ENCODE measurements at regions not wholly inside any gene's neighbourhood (a gene's known extent, or its start where the extent isn't known, plus 50 kb on each side); places are given as distances from the start of the nearest gene placed in this dataset.
A peak's percentile ranks its signal among the peaks of the same experiment; 100 is the strongest.
"Not testable (repeated sequence)": the region's sequence is repeated elsewhere in the genome, so short reads cannot be mapped to it uniquely, and the experiment has no call there.

GRCh38 chr4:71081192-71081591, 87.7 kb downstream of the DCK start:
- DNase-seq, result no peak
- Histone ChIP-seq H3K4me1 (ENCODE audit: control insufficient read depth, insufficient read depth, low read length) (no peaks in the 10 kb centered on the region), H3K4me3 (ENCODE audit: low read length) (no peak overlapping the region), H3K27me3 (ENCODE audit: control insufficient read depth, insufficient read depth, low read length) (no peaks in the 10 kb centered on the region), H3K9me3 (ENCODE audit: control insufficient read depth, low read depth, low read length) (no peaks in the 10 kb centered on the region), H3K27ac (ENCODE audit: low read length) (no peak overlapping the region), H3K36me3 (ENCODE audit: control insufficient read depth, insufficient read depth, low read length) (no peaks in the 10 kb centered on the region)
- no CpG with 5 or more reads among the region's 1 CpG for WGBS (ENCODE audit: insufficient coverage, low lambda C conversion rate)

DNA sequence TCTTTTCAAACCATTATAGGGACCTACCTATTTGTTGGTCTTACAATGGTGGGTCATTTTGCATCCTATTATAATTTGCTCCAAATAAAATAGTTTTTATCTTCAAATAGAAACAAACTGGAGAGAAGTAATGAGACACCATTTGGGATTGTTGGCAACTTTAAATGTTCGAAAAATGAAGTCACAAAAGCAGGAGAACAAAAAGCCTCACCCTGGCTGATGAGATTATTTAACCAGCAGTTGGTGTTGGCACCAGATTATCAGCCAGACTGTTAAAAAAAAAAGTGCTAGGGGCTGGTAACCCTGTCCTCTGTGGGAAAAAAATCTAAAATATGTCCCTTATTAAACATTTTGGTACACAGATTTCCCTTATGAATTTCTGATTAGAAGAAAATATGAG, 100.3 kb downstream of the DCK start:
- no peak overlapping the region for H3K27ac ChIP-seq (ENCODE audit: low read length)
- H3K27me3 ChIP-seq (ENCODE audit: control insufficient read depth, insufficient read depth, low read length), result no peaks in the 10 kb centered on the region
- no peaks in the 10 kb centered on the region for H3K9me3 ChIP-seq (ENCODE audit: control insufficient read depth, low read depth, low read length)
- H3K4me1 ChIP-seq (ENCODE audit: control insufficient read depth, insufficient read depth, low read length), result peaks cover 4% of the 10 kb centered on the region
- WGBS (ENCODE audit: insufficient coverage, low lambda C conversion rate), result no CpG with 5 or more reads among the region's 1 CpG
- no peak for DNase-seq
- no peaks in the 10 kb centered on the region for H3K36me3 ChIP-seq (ENCODE audit: control insufficient read depth, insufficient read depth, low read length)
- H3K4me3 ChIP-seq (ENCODE audit: low read length), result no peak overlapping the region

GRCh38 chr4:71094201-71094600, 100.8 kb downstream of the DCK start:
- Histone ChIP-seq H3K4me3 (ENCODE audit: low read length) (no peak overlapping the region), H3K27ac (ENCODE audit: low read length) (no peak overlapping the region), H3K27me3 (ENCODE audit: control insufficient read depth, insufficient read depth, low read length) (no peaks in the 10 kb centered on the region), H3K36me3 (ENCODE audit: control insufficient read depth, insufficient read depth, low read length) (no peaks in the 10 kb centered on the region), H3K4me1 (ENCODE audit: control insufficient read depth, insufficient read depth, low read length) (peaks cover 4% of the 10 kb centered on the region), H3K9me3 (ENCODE audit: control insufficient read depth, low read depth, low read length) (no peaks in the 10 kb centered on the region)
- DNase-seq, result no peak

- Histone ChIP-seq H3K9me3 (ENCODE audit: control insufficient read depth, low read depth, low read length) (no peaks in the 10 kb centered on the region), H3K36me3 (ENCODE audit: control insufficient read depth, insufficient read depth, low read length) (no peaks in the 10 kb centered on the region), H3K4me3 (ENCODE audit: low read length) (no peak overlapping the region), H3K27ac (ENCODE audit: low read length) (no peak overlapping the region), H3K27me3 (ENCODE audit: control insufficient read depth, insufficient read depth, low read length) (no peaks in the 10 kb centered on the region), H3K4me1 (ENCODE audit: control insufficient read depth, insufficient read depth, low read length) (peaks cover 4% of the 10 kb centered on the region)
- no CpG with 5 or more reads among the region's 2 CpGs for WGBS (ENCODE audit: insufficient coverage, low lambda C conversion rate)
- DNase-seq, result peak in 1 of 2 donors; percentile 8
These were observed 101.7 kb downstream of the DCK start for GRCh38 chr4:71095141-71095540.

GRCh38 chr4:71095545-71095944, 102.1 kb downstream of the DCK start:
- H3K4me3 ChIP-seq (ENCODE audit: low read length), result no peak overlapping the region
- H3K27me3 ChIP-seq (ENCODE audit: control insufficient read depth, insufficient read depth, low read length), result no peaks in the 10 kb centered on the region
- WGBS (ENCODE audit: insufficient coverage, low lambda C conversion rate), result no CpG with 5 or more reads among the region's 1 CpG
- H3K36me3 ChIP-seq (ENCODE audit: control insufficient read depth, insufficient read depth, low read length), result no peaks in the 10 kb centered on the region
- H3K27ac ChIP-seq (ENCODE audit: low read length), result no peak overlapping the region
- H3K9me3 ChIP-seq (ENCODE audit: control insufficient read depth, low read depth, low read length), result no peaks in the 10 kb centered on the region
- DNase-seq, result peak; percentile 7 to 61
- peaks cover 4% of the 10 kb centered on the region for H3K4me1 ChIP-seq (ENCODE audit: control insufficient read depth, insufficient read depth, low read length)

GRCh38 chr4:71107726-71108125, 114.3 kb downstream of the DCK start:
- no peak overlapping the region for H3K4me3 ChIP-seq (ENCODE audit: low read length)
- WGBS (ENCODE audit: insufficient coverage, low lambda C conversion rate), result 82% methylated on average over 1 of the region's 2 CpGs
- no peaks in the 10 kb centered on the region for H3K9me3 ChIP-seq (ENCODE audit: control insufficient read depth, low read depth, low read length)

DNA sequence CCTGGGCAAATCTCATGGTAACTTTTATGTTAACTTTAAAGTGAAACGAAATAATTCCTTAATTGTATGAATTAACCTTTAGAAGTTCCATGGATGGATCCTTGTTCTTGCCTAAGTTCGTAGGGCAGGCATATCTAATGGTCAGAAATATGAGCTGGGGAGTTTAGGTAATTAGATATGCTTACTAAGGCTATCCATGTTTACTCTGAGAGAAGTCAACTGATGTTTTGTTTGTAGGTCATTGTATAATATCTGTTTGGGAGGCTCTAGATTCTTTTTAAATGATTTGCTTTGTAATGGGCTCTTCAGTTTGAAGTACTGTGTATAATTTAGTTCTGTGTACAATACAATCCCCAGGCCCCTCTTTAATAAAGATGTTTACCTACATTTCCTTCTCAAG, 117.0 kb downstream of the DCK start:
- no peak for DNase-seq
- no CpG with 5 or more reads among the region's 2 CpGs for WGBS (ENCODE audit: insufficient coverage, low lambda C conversion rate)
- no peak overlapping the region for H3K27ac ChIP-seq (ENCODE audit: low read length)
- no peaks in the 10 kb centered on the region for H3K4me1 ChIP-seq (ENCODE audit: control insufficient read depth, insufficient read depth, low read length)
- no peak overlapping the region for H3K4me3 ChIP-seq (ENCODE audit: low read length)
- H3K36me3 ChIP-seq (ENCODE audit: control insufficient read depth, insufficient read depth, low read length), result no peaks in the 10 kb centered on the region
- H3K9me3 ChIP-seq (ENCODE audit: control insufficient read depth, low read depth, low read length), result no peaks in the 10 kb centered on the region
- H3K27me3 ChIP-seq (ENCODE audit: control insufficient read depth, insufficient read depth, low read length), result no peaks in the 10 kb centered on the region

More at GRCh38 chr4:71107726-71108125, 114.3 kb downstream of the DCK start:
- DNase-seq, result no peak
- no peaks in the 10 kb centered on the region for H3K27me3 ChIP-seq (ENCODE audit: control insufficient read depth, insufficient read depth, low read length)
- no peaks in the 10 kb centered on the region for H3K36me3 ChIP-seq (ENCODE audit: control insufficient read depth, insufficient read depth, low read length)
- H3K4me1 ChIP-seq (ENCODE audit: control insufficient read depth, insufficient read depth, low read length), result no peaks in the 10 kb centered on the region
- no peak overlapping the region for H3K27ac ChIP-seq (ENCODE audit: low read length)

- not testable (repeated sequence) for H3K4me1 ChIP-seq (ENCODE audit: control insufficient read depth, insufficient read depth, low read length); H3K36me3 ChIP-seq (ENCODE audit: control insufficient read depth, insufficient read depth, low read length); H3K27ac ChIP-seq (ENCODE audit: low read length); H3K9me3 ChIP-seq (ENCODE audit: control insufficient read depth, low read depth, low read length); H3K27me3 ChIP-seq (ENCODE audit: control insufficient read depth, insufficient read depth, low read length); DNase-seq; H3K4me3 ChIP-seq (ENCODE audit: low read length)
- WGBS (ENCODE audit: insufficient coverage, low lambda C conversion rate), result no CpG with 5 or more reads among the region's 4 CpGs
These were observed 117.7 kb downstream of the DCK start for GRCh38 chr4:71111133-71111532.

- Histone ChIP-seq H3K27ac (ENCODE audit: low read length) (no peak overlapping the region), H3K27me3 (ENCODE audit: control insufficient read depth, insufficient read depth, low read length) (no peaks in the 10 kb centered on the region), H3K36me3 (ENCODE audit: control insufficient read depth, insufficient read depth, low read length) (no peaks in the 10 kb centered on the region), H3K4me3 (ENCODE audit: low read length) (no peak overlapping the region), H3K9me3 (ENCODE audit: control insufficient read depth, low read depth, low read length) (no peaks in the 10 kb centered on the region), H3K4me1 (ENCODE audit: control insufficient read depth, insufficient read depth, low read length) (no peaks in the 10 kb centered on the region)
- no CpG with 5 or more reads among the region's 1 CpG for WGBS (ENCODE audit: insufficient coverage, low lambda C conversion rate)
- DNase-seq, result peak; percentile 52 to 77
These were observed 119.8 kb downstream of the DCK start for GRCh38 chr4:71113294-71113693.

DNA sequence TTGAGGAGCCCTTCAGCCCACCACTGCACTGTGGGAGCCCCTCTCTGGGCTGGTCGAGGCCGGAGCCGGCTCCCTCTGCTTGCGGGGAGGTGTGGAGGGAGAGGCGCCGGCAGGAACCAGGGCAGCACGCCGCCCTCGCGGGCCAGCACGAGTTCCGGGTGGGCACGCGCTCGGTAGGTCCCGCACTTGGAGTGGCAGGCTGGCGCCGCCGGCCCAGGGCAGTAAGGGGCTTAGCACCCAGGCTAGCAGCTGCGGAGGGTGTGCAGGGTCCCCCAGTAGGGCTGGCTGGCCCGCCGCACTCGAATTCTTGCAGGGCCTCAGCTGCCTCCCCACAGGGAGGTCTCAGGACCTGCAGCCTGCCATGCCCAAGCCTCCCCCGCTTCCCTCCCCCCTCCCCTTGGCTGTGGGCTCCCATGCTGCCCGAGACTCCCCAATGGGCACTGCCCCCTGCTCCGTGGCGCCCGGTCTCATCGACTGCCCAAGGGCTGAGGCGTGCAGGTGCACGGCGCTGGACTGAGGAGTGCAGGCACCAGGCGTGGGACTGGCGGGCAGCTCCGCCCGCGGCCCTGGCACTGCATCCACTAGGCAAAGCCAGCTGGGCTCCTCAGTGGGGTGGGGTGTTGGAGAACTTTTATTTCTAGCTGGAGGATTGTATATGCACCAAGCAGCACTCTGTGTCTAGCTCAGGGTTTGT, 127.5 kb downstream of the DCK start:
- Histone ChIP-seq H3K9me3 (ENCODE audit: control insufficient read depth, low read depth, low read length) (peaks cover 7% of the 10 kb centered on the region), H3K27me3 (ENCODE audit: control insufficient read depth, insufficient read depth, low read length) (no peaks in the 10 kb centered on the region), H3K36me3 (ENCODE audit: control insufficient read depth, insufficient read depth, low read length) (no peaks in the 10 kb centered on the region), H3K4me1 (ENCODE audit: control insufficient read depth, insufficient read depth, low read length) (no peaks in the 10 kb centered on the region), H3K27ac (ENCODE audit: low read length) (no peak overlapping the region), H3K4me3 (ENCODE audit: low read length) (no peak overlapping the region)
- no CpG with 5 or more reads among the region's 37 CpGs for WGBS (ENCODE audit: insufficient coverage, low lambda C conversion rate)
- DNase-seq, result no peak

GRCh38 chr4:71123951-71124350, 130.5 kb downstream of the DCK start:
- Histone ChIP-seq H3K4me3 (ENCODE audit: low read length) (no peak overlapping the region), H3K9me3 (ENCODE audit: control insufficient read depth, low read depth, low read length) (peaks cover 7% of the 10 kb centered on the region), H3K36me3 (ENCODE audit: control insufficient read depth, insufficient read depth, low read length) (no peaks in the 10 kb centered on the region), H3K27me3 (ENCODE audit: control insufficient read depth, insufficient read depth, low read length) (no peaks in the 10 kb centered on the region), H3K27ac (ENCODE audit: low read length) (no peak overlapping the region), H3K4me1 (ENCODE audit: control insufficient read depth, insufficient read depth, low read length) (peaks cover 5% of the 10 kb centered on the region)
- WGBS (ENCODE audit: insufficient coverage, low lambda C conversion rate), result no CpG with 5 or more reads among the region's 4 CpGs
- DNase-seq, result no peak
